HEK293T (cell line): ENCODE measurements at regions not wholly inside any gene's neighbourhood (a gene's known extent, or its start where the extent isn't known, plus 50 kb on each side); places are given as distances from the start of the nearest gene placed in this dataset.
"Not testable (repeated sequence)": the region's sequence is repeated elsewhere in the genome, so short reads cannot be mapped to it uniquely, and the experiment has no call there.

Experiments
- ARNT ChIP-seq: fragments of 450-650 bp; IDR thresholded peaks from 2 replicates; pipeline ENCODE4 v1.6.1; 2017; ENCODE audit warnings: mild to moderate bottlenecking
- CTBP1 ChIP-seq: fragments of 450-650 bp; IDR thresholded peaks from 2 replicates; pipeline ENCODE4 v1.6.1; 2016; ENCODE audit warnings: borderline replicate concordance
- ELF4 ChIP-seq: fragments of 450-650 bp; IDR thresholded peaks from 2 replicates; pipeline ENCODE4 v1.6.1; 2017; ENCODE audit warnings: antibody characterized with exemption
- FOXA1 ChIP-seq: fragments of 450-650 bp; IDR thresholded peaks from 2 replicates; pipeline ENCODE4 v1.6.1; 2016; ENCODE audit warnings: mild to moderate bottlenecking
- FOXM1 ChIP-seq: fragments of 450-650 bp; IDR thresholded peaks from 2 replicates; pipeline ENCODE4 v1.6.1; 2017; ENCODE audit warnings: mild to moderate bottlenecking, borderline replicate concordance

- TF ChIP-seq CTBP1, FOXM1, ELF4, ARNT, FOXA1: not testable (repeated sequence)
Measured at GRCh38 chr10:44268435-44268948, 116.4 kb downstream of the CXCL12 start.
